ENCODE measurements at regions not wholly inside any gene's neighbourhood (a gene's known extent, or its start where the extent isn't known, plus 50 kb on each side); places are given as distances from the start of the nearest gene placed in this dataset.
"Not testable (repeated sequence)": the region's sequence is repeated elsewhere in the genome, so short reads cannot be mapped to it uniquely, and the experiment has no call there.

GRCh38 chr5:100706776-100707175 is 171.6 kb downstream of the FAM174A start:
- no peak for DNase-seq

- no peak for DNase-seq
Observed at GRCh38 chr5:100708645-100709171, 173.5 kb downstream of the FAM174A start.

- DNase-seq = no peak
Observed at GRCh38 chr5:100709771-100710170, 174.6 kb downstream of the FAM174A start.

- DNase-seq = not testable (repeated sequence)
Observed at GRCh38 chr5:100714780-100715179, 179.6 kb downstream of the FAM174A start.

GRCh38 chr5:100722657-100723056 is 180.4 kb downstream of the ST8SIA4 start:
- peak; percentile 12 for DNase-seq

- no peak for DNase-seq
Observed at GRCh38 chr5:100723229-100723628, 179.9 kb downstream of the ST8SIA4 start.

- DNase-seq = no peak
Observed at GRCh38 chr5:100726116-100726515, 177.0 kb downstream of the ST8SIA4 start.

GRCh38 chr5:100731768-100732167 is 171.3 kb downstream of the ST8SIA4 start:
- no peak for DNase-seq

GRCh38 chr5:100746730-100747129 is 156.4 kb downstream of the ST8SIA4 start:
- no peak for DNase-seq

GRCh38 chr5:100749771-100750284 is 153.3 kb downstream of the ST8SIA4 start:
- no peak for DNase-seq

- no peak for DNase-seq
Observed at GRCh38 chr5:100755435-100755834, 147.6 kb downstream of the ST8SIA4 start.

Measured in NCI-H1417 treated with DMSO at 0.1 percent for 48 hours (cell line).